ENCODE measurements at regions not wholly inside any gene's neighbourhood (a gene's known extent, or its start where the extent isn't known, plus 50 kb on each side); places are given as distances from the start of the nearest gene placed in this dataset.

DNA sequence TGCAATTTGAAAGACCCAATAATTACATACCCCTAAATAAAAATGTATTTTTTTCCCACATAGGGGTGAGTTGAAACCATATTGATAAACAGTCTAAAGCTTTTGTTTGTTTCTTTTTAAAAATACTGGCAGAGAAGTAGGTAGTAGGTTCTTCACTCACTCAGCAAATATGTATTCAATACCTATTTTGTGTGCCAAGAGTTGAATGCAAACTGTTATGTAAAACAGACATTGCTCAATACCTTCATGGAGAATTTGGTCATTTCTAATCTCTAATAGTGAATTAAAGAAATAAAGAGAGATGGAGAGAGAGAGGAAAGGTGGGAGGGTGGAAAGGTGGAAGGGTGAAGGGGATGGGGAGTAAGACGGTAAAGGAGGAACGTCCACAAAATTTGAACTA lies 589.9 kb upstream of the GNPDA2 start:
- no peak for TF ChIP-seq CTCF (IDR thresholded peaks at IDR 0.05; ENCODE audit: insufficient read depth, low read length)
- TF ChIP-seq, protein P1, sequence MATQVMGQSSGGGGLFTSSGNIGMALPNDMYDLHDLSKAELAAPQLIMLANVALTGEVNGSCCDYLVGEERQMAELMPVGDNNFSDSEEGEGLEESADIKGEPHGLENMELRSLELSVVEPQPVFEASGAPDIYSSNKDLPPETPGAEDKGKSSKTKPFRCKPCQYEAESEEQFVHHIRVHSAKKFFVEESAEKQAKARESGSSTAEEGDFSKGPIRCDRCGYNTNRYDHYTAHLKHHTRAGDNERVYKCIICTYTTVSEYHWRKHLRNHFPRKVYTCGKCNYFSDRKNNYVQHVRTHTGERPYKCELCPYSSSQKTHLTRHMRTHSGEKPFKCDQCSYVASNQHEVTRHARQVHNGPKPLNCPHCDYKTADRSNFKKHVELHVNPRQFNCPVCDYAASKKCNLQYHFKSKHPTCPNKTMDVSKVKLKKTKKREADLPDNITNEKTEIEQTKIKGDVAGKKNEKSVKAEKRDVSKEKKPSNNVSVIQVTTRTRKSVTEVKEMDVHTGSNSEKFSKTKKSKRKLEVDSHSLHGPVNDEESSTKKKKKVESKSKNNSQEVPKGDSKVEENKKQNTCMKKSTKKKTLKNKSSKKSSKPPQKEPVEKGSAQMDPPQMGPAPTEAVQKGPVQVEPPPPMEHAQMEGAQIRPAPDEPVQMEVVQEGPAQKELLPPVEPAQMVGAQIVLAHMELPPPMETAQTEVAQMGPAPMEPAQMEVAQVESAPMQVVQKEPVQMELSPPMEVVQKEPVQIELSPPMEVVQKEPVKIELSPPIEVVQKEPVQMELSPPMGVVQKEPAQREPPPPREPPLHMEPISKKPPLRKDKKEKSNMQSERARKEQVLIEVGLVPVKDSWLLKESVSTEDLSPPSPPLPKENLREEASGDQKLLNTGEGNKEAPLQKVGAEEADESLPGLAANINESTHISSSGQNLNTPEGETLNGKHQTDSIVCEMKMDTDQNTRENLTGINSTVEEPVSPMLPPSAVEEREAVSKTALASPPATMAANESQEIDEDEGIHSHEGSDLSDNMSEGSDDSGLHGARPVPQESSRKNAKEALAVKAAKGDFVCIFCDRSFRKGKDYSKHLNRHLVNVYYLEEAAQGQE (IDR thresholded peaks at IDR 0.05; ENCODE audit: insufficient replicate concordance, low read depth), result no peak
- no peak for TF ChIP-seq POLR2AphosphoS5 (IDR thresholded peaks at IDR 0.05; ENCODE audit: low read depth)
- TF ChIP-seq SPI1 (IDR thresholded peaks at IDR 0.05; ENCODE audit: borderline replicate concordance, low read depth), result no peak
- no peak for TF ChIP-seq GABPA (IDR thresholded peaks at IDR 0.05; ENCODE audit: low read depth)
